ENCODE measurements at regions not wholly inside any gene's neighbourhood (a gene's known extent, or its start where the extent isn't known, plus 50 kb on each side); places are given as distances from the start of the nearest gene placed in this dataset.

GRCh38 chr4:124085561-124086180 is 626.9 kb downstream of the ANKRD50 start:
- Histone ChIP-seq H3K36me3 (ENCODE audit: control insufficient read depth in 2 of 2, extremely low read depth in 1 of 2, insufficient read depth in 2 of 2, low read length in 2 of 2) (no peaks in the 10 kb centered on the region), H3K79me2 (ENCODE audit: control insufficient read depth, insufficient read depth, low read length) (no peaks in the 10 kb centered on the region), H3K27me3 (ENCODE audit: control insufficient read depth, extremely low read depth, insufficient read depth, low read length) (no peaks in the 10 kb centered on the region), H2AFZ (ENCODE audit: control insufficient read depth, low read length) (no peak overlapping the region), H3K27ac (ENCODE audit: control insufficient read depth, insufficient read depth, low read length) (no peak overlapping the region), H4K20me1 (ENCODE audit: control insufficient read depth, extremely low read depth, insufficient read depth, low read length) (no peaks in the 10 kb centered on the region), H3K9me3 (ENCODE audit: control insufficient read depth, low read depth, low read length) (no peaks in the 10 kb centered on the region), H3K9ac (ENCODE audit: control insufficient read depth, extremely low read depth, insufficient read depth, low read length) (no peak overlapping the region), H3K4me2 (ENCODE audit: control insufficient read depth, extremely low read depth, insufficient read depth, low read depth, low read length) (no peak overlapping the region), H3K9me1 (ENCODE audit: control insufficient read depth, extremely low read depth, insufficient read depth, low read length) (no peaks in the 10 kb centered on the region), H3K4me1 (ENCODE audit: control insufficient read depth, extremely low read depth, insufficient read depth, low read length) (no peaks in the 10 kb centered on the region), H3K4me3 (ENCODE audit: control insufficient read depth in 2 of 3, extremely low read depth in 1 of 3, insufficient read depth in 2 of 3, low read depth in 1 of 3, low read length in 3 of 3) (no peak overlapping the region)
- TF ChIP-seq EZH2 (IDR thresholded peaks at IDR 0.05; ENCODE audit: low read length) (no peak), CTCF (optimal IDR thresholded peaks at IDR 0.05 in 1 of 3, IDR thresholded peaks at IDR 0.05 in 1 of 3, conservative IDR thresholded peaks at IDR 0.05 in 1 of 3; ENCODE audit: extremely low read depth in 1 of 3, insufficient read depth in 2 of 3, low read length in 3 of 3) (no peak)
- dilution Hi-C loops (cut with MboI; ENCODE audit: extremely low pct_ligation_motif_present, low sequenced_read_pairs): no loop called here
- DNase-seq (ENCODE audit: low read depth, low spot score) (no peak), FAIRE-seq (no peak)

GRCh38 chr4:124090021-124090420 is 622.5 kb downstream of the ANKRD50 start:
- Histone ChIP-seq H3K79me2 (ENCODE audit: control insufficient read depth, insufficient read depth, low read length) (no peaks in the 10 kb centered on the region), H2AFZ (ENCODE audit: control insufficient read depth, low read length) (no peak overlapping the region), H3K9me3 (ENCODE audit: control insufficient read depth, low read depth, low read length) (no peaks in the 10 kb centered on the region), H4K20me1 (ENCODE audit: control insufficient read depth, extremely low read depth, insufficient read depth, low read length) (no peaks in the 10 kb centered on the region), H3K27ac (ENCODE audit: control insufficient read depth, insufficient read depth, low read length) (no peak overlapping the region), H3K27me3 (ENCODE audit: control insufficient read depth, extremely low read depth, insufficient read depth, low read length) (no peaks in the 10 kb centered on the region), H3K9me1 (ENCODE audit: control insufficient read depth, extremely low read depth, insufficient read depth, low read length) (no peaks in the 10 kb centered on the region), H3K9ac (ENCODE audit: control insufficient read depth, extremely low read depth, insufficient read depth, low read length) (no peak overlapping the region), H3K4me3 (ENCODE audit: control insufficient read depth in 2 of 3, extremely low read depth in 1 of 3, insufficient read depth in 2 of 3, low read depth in 1 of 3, low read length in 3 of 3) (no peak overlapping the region), H3K4me1 (ENCODE audit: control insufficient read depth, extremely low read depth, insufficient read depth, low read length) (no peaks in the 10 kb centered on the region), H3K4me2 (ENCODE audit: control insufficient read depth, extremely low read depth, insufficient read depth, low read depth, low read length) (no peak overlapping the region), H3K36me3 (ENCODE audit: control insufficient read depth in 2 of 2, extremely low read depth in 1 of 2, insufficient read depth in 2 of 2, low read length in 2 of 2) (no peaks in the 10 kb centered on the region)
- DNase-seq (ENCODE audit: low read depth, low spot score): no peak
- dilution Hi-C loops (cut with MboI; ENCODE audit: extremely low pct_ligation_motif_present, low sequenced_read_pairs): no loop called here
- no peak for TF ChIP-seq CTCF (optimal IDR thresholded peaks at IDR 0.05 in 1 of 3, IDR thresholded peaks at IDR 0.05 in 1 of 3, conservative IDR thresholded peaks at IDR 0.05 in 1 of 3; ENCODE audit: extremely low read depth in 1 of 3, insufficient read depth in 2 of 3, low read length in 3 of 3)
- TF ChIP-seq EZH2 (IDR thresholded peaks at IDR 0.05; ENCODE audit: low read length): no peak
- no peak for FAIRE-seq
